ENCODE measurements at regions not wholly inside any gene's neighbourhood (a gene's known extent, or its start where the extent isn't known, plus 50 kb on each side); places are given as distances from the start of the nearest gene placed in this dataset.

- no peak for TF ChIP-seq ZFX (IDR thresholded peaks at IDR 0.05)
- TF ChIP-seq CTCF (conservative IDR thresholded peaks at IDR 0.05) = no peak
Observed at GRCh38 chr2:117335967-117336366, 478.5 kb upstream of the DDX18 start.

All from C4-2B (cell line).